WI38 (cell line): ENCODE measurements at regions not wholly inside any gene's neighbourhood (a gene's known extent, or its start where the extent isn't known, plus 50 kb on each side); places are given as distances from the start of the nearest gene placed in this dataset.
"Not testable (repeated sequence)": the region's sequence is repeated elsewhere in the genome, so short reads cannot be mapped to it uniquely, and the experiment has no call there.

Source experiments
- H3K4me3 ChIP-seq: 2 replicates; pipeline ENCODE4 v1.5.1; 2011; ENCODE audit warnings: low read depth, mild to moderate bottlenecking, control low read depth, low read length
- TF ChIP-seq, protein P1 (sequence below): IDR thresholded peaks from 2 replicates; pipeline ENCODE4 v1.5.1; 2012; ENCODE audit warnings: low read depth, mild to moderate bottlenecking, control low read depth, low read length

DNA sequence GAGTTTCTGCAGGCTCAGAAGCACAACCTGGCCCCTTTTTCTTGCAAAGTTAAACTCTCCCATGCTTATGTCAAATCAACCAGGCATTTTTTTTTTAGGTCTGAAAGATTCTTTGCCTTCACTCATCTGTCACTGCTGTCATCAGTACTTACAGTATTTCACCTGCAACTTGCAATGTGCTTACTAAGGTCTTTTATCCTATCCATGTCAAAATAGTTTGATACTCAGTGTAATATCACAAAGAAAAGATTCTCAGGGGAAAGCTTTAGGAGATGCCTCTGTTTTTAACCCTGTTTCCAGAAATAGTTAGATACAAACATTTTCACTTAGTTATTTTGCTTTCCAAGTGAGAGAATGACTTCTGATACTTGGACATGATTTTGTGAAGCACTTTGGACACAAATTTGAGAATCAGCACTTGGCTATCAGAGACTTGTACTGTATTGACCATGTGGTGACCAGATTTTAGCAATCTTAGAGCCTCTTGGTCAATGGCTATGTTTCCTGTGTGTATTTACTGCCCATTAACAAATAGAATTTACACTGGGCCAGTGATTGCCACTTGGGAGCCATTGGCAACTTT is 428.2 kb downstream of the IRX1 start:
- TF ChIP-seq, protein P1, sequence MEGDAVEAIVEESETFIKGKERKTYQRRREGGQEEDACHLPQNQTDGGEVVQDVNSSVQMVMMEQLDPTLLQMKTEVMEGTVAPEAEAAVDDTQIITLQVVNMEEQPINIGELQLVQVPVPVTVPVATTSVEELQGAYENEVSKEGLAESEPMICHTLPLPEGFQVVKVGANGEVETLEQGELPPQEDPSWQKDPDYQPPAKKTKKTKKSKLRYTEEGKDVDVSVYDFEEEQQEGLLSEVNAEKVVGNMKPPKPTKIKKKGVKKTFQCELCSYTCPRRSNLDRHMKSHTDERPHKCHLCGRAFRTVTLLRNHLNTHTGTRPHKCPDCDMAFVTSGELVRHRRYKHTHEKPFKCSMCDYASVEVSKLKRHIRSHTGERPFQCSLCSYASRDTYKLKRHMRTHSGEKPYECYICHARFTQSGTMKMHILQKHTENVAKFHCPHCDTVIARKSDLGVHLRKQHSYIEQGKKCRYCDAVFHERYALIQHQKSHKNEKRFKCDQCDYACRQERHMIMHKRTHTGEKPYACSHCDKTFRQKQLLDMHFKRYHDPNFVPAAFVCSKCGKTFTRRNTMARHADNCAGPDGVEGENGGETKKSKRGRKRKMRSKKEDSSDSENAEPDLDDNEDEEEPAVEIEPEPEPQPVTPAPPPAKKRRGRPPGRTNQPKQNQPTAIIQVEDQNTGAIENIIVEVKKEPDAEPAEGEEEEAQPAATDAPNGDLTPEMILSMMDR, result no peak
- H3K4me3 ChIP-seq, result no peak overlapping the region

DNA sequence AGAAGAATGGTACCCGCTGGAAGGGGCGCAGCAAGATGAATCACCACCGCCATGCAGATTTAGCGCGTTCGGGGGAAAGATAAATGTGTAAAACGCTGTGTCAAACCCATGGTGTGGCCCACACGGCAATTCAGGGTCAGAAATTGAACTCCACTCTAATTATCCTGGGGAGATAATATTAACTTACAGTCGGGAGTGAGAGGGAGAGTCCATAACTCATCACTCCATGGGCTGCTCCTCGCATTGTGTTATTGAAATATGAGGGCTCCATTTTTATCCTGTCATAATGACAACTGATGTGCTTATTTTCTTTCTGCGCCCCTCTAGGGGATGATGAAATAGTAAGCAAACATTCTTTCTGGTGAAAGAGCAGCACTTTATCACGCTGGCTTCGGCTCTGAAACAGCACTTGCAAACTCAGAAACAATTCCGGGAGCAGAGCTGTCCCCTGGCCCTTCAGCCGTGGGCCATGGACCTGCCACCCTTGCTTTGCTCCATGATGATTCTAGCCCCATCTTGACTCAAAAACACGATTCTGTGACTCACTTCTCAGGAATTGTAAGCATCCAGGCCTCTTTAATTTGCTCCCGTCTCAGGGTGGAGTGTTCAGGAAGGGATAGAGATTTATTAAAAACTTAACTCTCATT is 431.6 kb downstream of the IRX1 start:
- H3K4me3 ChIP-seq, result no peak overlapping the region
- TF ChIP-seq, protein P1, result no peak

DNA sequence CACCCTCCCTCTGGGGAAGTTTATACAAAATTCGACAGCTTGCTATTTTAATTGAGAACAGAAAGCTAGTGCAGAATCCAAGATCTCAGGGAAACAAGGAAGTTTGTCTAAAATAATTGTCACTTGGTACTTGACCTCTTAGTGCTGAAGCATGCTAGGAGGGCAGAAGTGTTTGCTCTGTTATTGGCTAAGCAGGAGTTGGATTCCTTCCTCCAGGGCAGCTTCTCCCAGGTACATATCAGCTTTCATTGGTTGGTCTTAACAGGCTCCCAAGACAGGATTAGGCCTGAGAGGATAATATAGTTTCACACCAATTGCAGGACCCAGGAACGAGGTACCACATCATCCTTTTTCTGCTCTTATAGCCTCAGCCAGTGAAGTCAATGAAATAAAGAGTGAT is 432.8 kb downstream of the IRX1 start:
- no peak overlapping the region for H3K4me3 ChIP-seq
- TF ChIP-seq, protein P1, result no peak

DNA sequence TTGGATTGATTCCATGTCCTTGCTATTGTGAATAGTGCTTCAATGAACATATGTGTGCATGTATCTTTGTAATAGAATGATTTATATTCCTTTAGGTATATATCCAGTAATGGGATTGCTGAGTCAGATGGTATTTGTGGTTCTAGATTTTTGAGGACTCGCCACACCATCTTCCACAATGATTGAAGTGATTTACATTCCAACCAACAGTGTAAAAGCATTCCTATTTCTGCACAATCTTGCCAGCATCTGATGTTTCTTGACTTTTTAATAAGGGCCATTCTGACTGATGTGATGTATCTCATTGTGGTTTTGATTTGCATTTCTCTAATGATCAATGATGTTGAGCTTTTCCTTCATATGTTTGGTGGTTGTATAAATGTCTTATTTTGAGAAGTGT is 437.9 kb downstream of the IRX1 start:
- not testable (repeated sequence) for H3K4me3 ChIP-seq

DNA sequence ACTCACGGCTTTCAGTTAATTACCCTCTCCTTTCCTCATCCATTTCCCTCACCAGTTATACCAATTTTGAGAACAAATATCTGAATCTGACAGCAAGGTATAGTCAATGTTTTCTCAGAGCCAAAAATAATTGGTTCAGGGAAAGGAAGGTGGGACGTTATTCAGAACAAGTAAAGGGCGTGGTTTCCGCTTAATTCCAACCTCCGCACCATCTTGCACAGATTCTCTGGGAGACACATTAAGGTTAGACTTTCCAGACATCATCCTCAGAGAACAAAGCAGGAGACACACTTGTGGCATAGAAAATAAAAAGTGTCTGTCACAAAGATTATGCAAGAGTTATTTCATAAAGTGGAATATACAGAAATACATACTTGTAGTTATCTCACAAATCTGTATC is 441.2 kb downstream of the IRX1 start:
- TF ChIP-seq, protein P1, result no peak
- H3K4me3 ChIP-seq, result no peak overlapping the region

DNA sequence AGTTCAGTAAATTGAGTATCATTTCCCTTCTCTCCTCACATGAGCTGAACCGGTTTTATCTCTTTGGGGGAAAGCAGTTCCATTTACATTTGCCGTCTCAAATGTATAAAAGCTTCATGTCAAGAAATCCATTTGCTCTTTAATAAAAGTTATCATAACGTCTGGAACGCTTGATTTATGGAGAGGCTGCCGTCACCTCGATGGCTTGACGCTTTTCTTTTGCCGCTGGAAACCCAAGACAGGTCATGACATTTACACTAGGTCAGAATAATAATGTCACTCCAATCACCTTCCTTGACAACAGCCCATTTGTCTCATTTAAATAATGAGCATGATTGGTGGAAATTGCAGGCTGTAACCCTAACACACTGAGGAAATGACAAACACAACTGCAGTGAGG is 443.4 kb downstream of the IRX1 start:
- H3K4me3 ChIP-seq, result no peak overlapping the region
- TF ChIP-seq, protein P1, result no peak

DNA sequence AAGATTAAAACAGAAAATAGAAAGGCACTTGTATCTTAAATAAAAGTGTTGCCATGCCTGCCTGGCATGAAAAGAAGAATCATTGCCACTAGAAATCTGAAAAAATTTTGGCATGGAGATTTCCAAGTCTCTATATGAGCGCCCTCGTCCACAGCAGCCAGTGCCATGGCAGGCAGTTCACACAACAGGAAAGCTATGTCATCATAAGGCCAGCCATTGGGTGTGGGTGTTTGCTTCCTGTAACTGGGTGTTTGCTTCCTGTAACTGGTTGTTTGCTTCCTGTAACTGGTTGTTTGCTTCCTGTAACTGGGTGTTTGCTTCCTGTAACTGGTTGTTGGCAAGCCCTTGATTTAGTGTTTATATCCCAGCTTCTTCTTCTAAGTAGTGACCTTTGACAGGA is 446.7 kb downstream of the IRX1 start:
- TF ChIP-seq, protein P1, result no peak
- no peak overlapping the region for H3K4me3 ChIP-seq

DNA sequence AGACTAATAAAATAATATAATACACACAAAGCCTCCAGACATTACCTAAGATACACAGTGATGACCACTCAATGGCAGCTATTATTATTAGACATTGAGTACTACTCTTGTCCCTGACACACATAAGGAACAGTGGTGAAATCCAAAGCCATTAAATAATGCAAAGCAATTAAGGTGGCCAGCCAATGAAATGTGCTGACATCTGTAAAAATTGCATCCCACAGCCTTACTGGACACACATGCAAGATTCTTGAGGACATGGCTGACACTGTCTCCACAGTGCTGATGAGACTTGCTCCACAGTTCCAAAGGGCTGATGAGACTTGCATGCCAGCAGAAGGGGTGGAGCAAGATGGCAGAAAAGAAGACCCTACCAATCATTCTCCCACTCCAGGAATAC is 447.5 kb downstream of the IRX1 start:
- H3K4me3 ChIP-seq, result no peak overlapping the region
- TF ChIP-seq, protein P1, result no peak
